IPS-18a (cell line): ENCODE measurements at regions not wholly inside any gene's neighbourhood (a gene's known extent, or its start where the extent isn't known, plus 50 kb on each side); places are given as distances from the start of the nearest gene placed in this dataset.

ENCODE experiments used
- H3K27ac ChIP-seq: one replicate; pipeline ENCODE4 v1.5.1; 2013; ENCODE audit warnings: low read length
- H3K27me3 ChIP-seq: one replicate; pipeline ENCODE4 v1.6.1; 2013; ENCODE audit warnings: mild to moderate bottlenecking, low read length; ENCODE audit not compliant: control insufficient read depth, insufficient read depth
- H3K36me3 ChIP-seq: one replicate; pipeline ENCODE4 v1.6.1; 2013; ENCODE audit warnings: low read depth, low read length; ENCODE audit not compliant: control insufficient read depth
- H3K4me1 ChIP-seq: one replicate; pipeline ENCODE4 v1.6.1; 2013; ENCODE audit warnings: low read depth, low read length; ENCODE audit not compliant: control insufficient read depth
- H3K4me3 ChIP-seq: one replicate; pipeline ENCODE4 v1.5.1; 2013; ENCODE audit warnings: low read length
- H3K9ac ChIP-seq: one replicate; pipeline ENCODE4 v1.6.1; 2013; ENCODE audit warnings: mild to moderate bottlenecking, low read length, moderate library complexity
- H3K9me3 ChIP-seq: one replicate; pipeline ENCODE4 v1.6.1; 2013; ENCODE audit warnings: low read depth, low read length; ENCODE audit not compliant: control insufficient read depth

DNA sequence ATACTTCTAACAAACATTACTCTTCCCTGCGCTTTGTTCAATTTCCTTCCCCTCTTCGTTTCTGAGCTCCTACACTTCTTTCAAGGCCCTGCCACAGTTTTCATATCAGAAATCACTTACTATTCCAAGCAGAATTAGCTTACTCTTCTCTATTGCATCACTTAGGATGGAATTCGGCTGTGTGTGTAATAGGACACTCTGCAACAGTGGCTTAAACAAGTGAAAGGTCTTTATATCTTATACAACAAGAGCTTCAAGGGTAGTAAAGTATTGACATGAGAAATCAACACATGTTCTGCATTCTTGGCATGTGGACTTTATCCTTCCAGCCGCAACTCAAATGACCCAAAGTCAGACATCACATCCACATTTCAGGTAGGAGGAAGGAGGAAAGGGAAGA is 279.6 kb downstream of the PCDH20 start:
- Histone ChIP-seq H3K4me3 (no peak overlapping the region), H3K4me1 (no peaks in the 10 kb centered on the region), H3K36me3 (no peaks in the 10 kb centered on the region), H3K9me3 (no peaks in the 10 kb centered on the region), H3K9ac (no peak overlapping the region), H3K27ac (no peak overlapping the region), H3K27me3 (no peaks in the 10 kb centered on the region)

DNA sequence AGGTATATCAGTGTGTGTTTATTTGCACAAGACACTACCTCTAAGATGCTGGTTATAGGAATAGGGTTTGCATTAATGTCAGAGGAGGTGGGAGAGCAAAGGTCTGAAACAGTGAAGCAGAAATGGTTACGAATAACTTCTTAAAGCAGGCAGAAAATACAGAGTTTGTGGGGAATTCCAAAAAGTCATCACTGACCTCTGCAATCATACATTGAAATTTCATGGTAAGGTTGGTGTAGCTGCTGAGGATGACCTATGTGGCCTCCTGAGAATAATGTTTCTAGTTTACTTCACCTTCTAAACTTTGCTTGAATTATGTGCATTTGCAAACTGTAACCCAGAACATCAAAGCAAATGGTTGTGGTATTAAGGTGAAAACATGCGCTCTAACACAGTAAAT is 280.1 kb downstream of the PCDH20 start:
- no peaks in the 10 kb centered on the region for H3K36me3 ChIP-seq
- H3K27me3 ChIP-seq: no peaks in the 10 kb centered on the region
- H3K9ac ChIP-seq: no peak overlapping the region
- no peaks in the 10 kb centered on the region for H3K9me3 ChIP-seq
- H3K27ac ChIP-seq: no peak overlapping the region
- H3K4me3 ChIP-seq: no peak overlapping the region
- H3K4me1 ChIP-seq: no peaks in the 10 kb centered on the region

GRCh38 chr13:61128850-61129645 is 286.6 kb downstream of the PCDH20 start:
- H3K9me3 ChIP-seq: no peaks in the 10 kb centered on the region
- no peak overlapping the region for H3K9ac ChIP-seq
- no peaks in the 10 kb centered on the region for H3K4me1 ChIP-seq
- H3K27me3 ChIP-seq: no peaks in the 10 kb centered on the region
- H3K27ac ChIP-seq: no peak overlapping the region
- no peaks in the 10 kb centered on the region for H3K36me3 ChIP-seq
- no peak overlapping the region for H3K4me3 ChIP-seq

DNA sequence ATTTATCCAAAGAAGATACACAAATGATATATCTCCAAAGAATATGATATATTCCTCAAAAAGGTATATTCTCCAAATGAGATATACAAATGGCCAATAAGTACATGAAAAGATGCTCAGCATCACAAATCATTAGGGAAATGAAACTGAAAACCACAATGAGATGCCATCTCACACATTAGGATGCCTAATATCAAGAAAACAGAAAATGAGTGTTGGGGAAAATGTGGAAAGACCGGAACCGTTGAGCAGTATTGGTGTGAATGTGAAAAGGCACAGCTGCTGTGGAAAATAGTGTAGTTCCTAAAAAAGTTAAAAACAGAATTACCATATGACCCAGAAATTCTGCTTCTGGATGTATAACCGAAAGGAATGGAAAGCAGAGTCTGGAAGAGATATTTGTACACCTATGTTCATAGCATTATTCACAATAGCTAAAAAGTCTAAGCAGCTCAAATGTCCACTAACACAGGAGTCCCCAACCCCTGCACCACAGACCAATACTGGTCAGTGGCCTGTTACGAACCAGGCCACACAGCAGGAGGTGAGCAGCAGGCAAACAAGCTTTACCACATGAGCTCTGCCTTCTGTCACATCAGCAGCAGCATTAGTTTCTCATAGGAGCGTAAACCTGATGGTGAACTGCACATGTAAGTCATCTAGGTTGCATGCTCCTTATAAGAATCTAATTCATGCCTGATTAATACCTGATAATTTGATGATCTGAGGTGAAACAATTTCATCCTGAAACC is 291.9 kb downstream of the PCDH20 start:
- H3K36me3 ChIP-seq: no peaks in the 10 kb centered on the region
- no peaks in the 10 kb centered on the region for H3K4me1 ChIP-seq
- H3K9me3 ChIP-seq: no peaks in the 10 kb centered on the region
- no peak overlapping the region for H3K27ac ChIP-seq
- no peak overlapping the region for H3K9ac ChIP-seq
- H3K27me3 ChIP-seq: no peaks in the 10 kb centered on the region
- no peak overlapping the region for H3K4me3 ChIP-seq

DNA sequence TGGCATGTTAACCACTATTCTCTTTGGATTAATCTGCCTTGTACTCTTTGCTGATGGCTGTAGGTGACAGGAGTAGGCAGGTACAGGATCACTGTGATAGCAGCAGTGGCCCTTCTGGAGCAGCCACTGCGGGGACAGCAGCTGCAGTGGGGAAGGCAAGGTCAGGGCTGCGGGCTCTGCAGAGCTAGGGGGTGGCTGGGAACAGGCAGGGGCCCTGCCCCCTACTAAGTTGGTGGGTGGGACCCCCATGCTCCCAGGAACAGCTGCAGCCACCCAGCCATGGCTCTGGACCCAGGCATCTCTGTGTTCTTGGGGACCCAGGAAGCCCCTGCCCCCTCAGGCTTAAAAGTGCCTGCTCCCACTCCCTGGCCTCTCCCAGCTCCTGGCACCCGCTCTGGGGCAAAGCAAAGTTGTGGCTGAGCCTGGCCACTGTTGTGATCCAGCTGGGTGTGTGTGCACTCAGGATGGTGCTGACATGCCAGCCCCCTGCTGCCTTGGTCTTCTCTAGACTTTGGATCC is 302.4 kb downstream of the PCDH20 start:
- Histone ChIP-seq H3K9me3 (peaks cover 8% of the 10 kb centered on the region), H3K27me3 (no peaks in the 10 kb centered on the region), H3K4me1 (no peaks in the 10 kb centered on the region), H3K4me3 (no peak overlapping the region), H3K36me3 (no peaks in the 10 kb centered on the region), H3K9ac (no peak overlapping the region), H3K27ac (no peak overlapping the region)

GRCh38 chr13:61111529-61111928 is 304.1 kb downstream of the PCDH20 start:
- no peak overlapping the region for H3K27ac ChIP-seq
- no peak overlapping the region for H3K4me3 ChIP-seq
- no peaks in the 10 kb centered on the region for H3K27me3 ChIP-seq
- no peaks in the 10 kb centered on the region for H3K36me3 ChIP-seq
- H3K9ac ChIP-seq: no peak overlapping the region
- peaks cover 8% of the 10 kb centered on the region for H3K9me3 ChIP-seq
- H3K4me1 ChIP-seq: no peaks in the 10 kb centered on the region

GRCh38 chr13:61110732-61111131 is 304.9 kb downstream of the PCDH20 start:
- Histone ChIP-seq H3K27ac (no peak overlapping the region), H3K9me3 (peaks cover under 1% of the 10 kb centered on the region), H3K4me1 (no peaks in the 10 kb centered on the region), H3K4me3 (no peak overlapping the region), H3K36me3 (no peaks in the 10 kb centered on the region), H3K27me3 (no peaks in the 10 kb centered on the region), H3K9ac (no peak overlapping the region)

DNA sequence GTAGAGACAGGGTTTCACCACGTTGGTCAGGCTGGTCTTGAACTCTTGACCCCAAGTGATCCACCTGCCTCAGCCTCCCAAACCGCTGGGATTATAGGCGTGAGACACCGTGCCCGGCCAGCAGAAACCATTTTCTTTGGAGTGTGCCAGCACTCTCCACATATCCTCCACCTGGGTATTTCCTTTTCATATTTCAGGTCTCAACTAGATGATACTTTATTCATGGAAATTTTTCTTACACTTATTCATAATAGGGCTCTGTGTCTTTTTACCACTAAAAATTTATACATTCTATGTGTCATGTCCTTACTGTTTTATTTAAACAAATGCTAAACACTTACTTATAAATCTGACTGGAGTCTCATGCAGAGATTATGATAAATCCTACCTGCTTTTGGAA is 305.9 kb downstream of the PCDH20 start:
- Histone ChIP-seq H3K4me1 (no peaks in the 10 kb centered on the region), H3K4me3 (no peak overlapping the region), H3K36me3 (no peaks in the 10 kb centered on the region), H3K27me3 (no peaks in the 10 kb centered on the region), H3K9ac (no peak overlapping the region), H3K9me3 (no peaks in the 10 kb centered on the region), H3K27ac (no peak overlapping the region)

- Histone ChIP-seq H3K9ac (no peak overlapping the region), H3K36me3 (no peaks in the 10 kb centered on the region), H3K4me3 (no peak overlapping the region), H3K27ac (no peak overlapping the region), H3K9me3 (no peaks in the 10 kb centered on the region), H3K4me1 (no peaks in the 10 kb centered on the region), H3K27me3 (no peaks in the 10 kb centered on the region)
Observed at GRCh38 chr13:61107989-61108388, 307.7 kb downstream of the PCDH20 start.

DNA sequence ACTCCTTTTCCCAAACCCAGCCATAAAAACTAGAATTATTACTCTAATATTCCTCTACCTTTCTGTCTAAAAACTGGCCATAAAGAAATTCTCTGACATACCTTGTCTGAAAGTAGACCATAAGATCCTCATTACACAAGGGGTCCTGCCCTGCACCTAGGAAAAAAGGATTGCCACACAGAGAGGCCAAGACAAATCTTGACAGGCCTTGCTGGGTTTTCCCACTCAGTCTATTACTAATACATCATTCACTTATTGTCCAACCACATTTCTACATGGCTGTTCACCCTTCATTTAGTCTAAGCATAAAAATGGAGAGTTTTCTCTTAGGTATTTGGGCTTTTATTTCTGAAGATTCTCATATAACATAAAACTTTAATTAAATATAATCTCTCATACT is 319.8 kb downstream of the PCDH20 start:
- H3K9me3 ChIP-seq: no peaks in the 10 kb centered on the region
- H3K4me1 ChIP-seq: peaks cover 14% of the 10 kb centered on the region
- H3K27ac ChIP-seq: no peak overlapping the region
- no peaks in the 10 kb centered on the region for H3K27me3 ChIP-seq
- H3K4me3 ChIP-seq: no peak overlapping the region
- H3K9ac ChIP-seq: no peak overlapping the region
- H3K36me3 ChIP-seq: no peaks in the 10 kb centered on the region

GRCh38 chr13:61094865-61095264 is 320.8 kb downstream of the PCDH20 start:
- no peaks in the 10 kb centered on the region for H3K9me3 ChIP-seq
- no peak overlapping the region for H3K4me3 ChIP-seq
- peaks cover 14% of the 10 kb centered on the region for H3K4me1 ChIP-seq
- H3K27me3 ChIP-seq: no peaks in the 10 kb centered on the region
- H3K36me3 ChIP-seq: no peaks in the 10 kb centered on the region
- no peak overlapping the region for H3K27ac ChIP-seq
- H3K9ac ChIP-seq: no peak overlapping the region
